Stomach (tissue), 8 donors: ENCODE measurements at regions not wholly inside any gene's neighbourhood (a gene's known extent, or its start where the extent isn't known, plus 50 kb on each side); places are given as distances from the start of the nearest gene placed in this dataset.

Experiments used
- DNase-seq, 2 donors: peaks; one replicate each; pipeline versions ENCODE4 v3.0.0 to v3.0.0-alpha.2; 2013 to 2019
- H3K27ac ChIP-seq, 5 donors: fragments of 200-600 bp in 4 of 5; sonication (generic) in 4 of 5; one replicate each; pipeline ENCODE4 v1.5.1; 2013 to 2019; ENCODE audit warnings: mild to moderate bottlenecking in 1 of 5, moderate library complexity in 1 of 5
- H3K27me3 ChIP-seq, 3 donors: fragments of 200-600 bp; sonication (generic); one replicate each; pipeline ENCODE4 v1.5.1; 2017 to 2019; ENCODE audit warnings: mixed run types in 1 of 3
- H3K36me3 ChIP-seq, 4 donors: fragments of 200-600 bp; sonication (generic); 1 replicate in 3 of 4; 2 replicates in 1 of 4; pipeline ENCODE4 v1.5.1; 2016 to 2019
- H3K4me1 ChIP-seq, 4 donors: fragments of 200-600 bp; sonication (generic); one replicate each; pipeline ENCODE4 v1.5.1; 2016 to 2019
- H3K4me3 ChIP-seq, 4 donors: fragments of 200-600 bp; sonication (generic) in 3 of 4; one replicate each; pipeline ENCODE4 v1.5.1; 2016 to 2019; ENCODE audit warnings: mild to moderate bottlenecking in 1 of 4
- H3K9me3 ChIP-seq, 4 donors: fragments of 200-600 bp; sonication (generic); one replicate each; pipeline ENCODE4 v1.5.1; 2016 to 2019
- EP300 ChIP-seq: sonication (generic); formaldehyde crosslinking; IDR thresholded peaks from one replicate; pipeline ENCODE4 v1.6.1; 2017; ENCODE audit warnings: antibody characterized with exemption
- POLR2A ChIP-seq, 4 donors: fragments of 450-650 bp; IDR thresholded peaks; one replicate each; pipeline ENCODE4 v1.6.1; 2016; ENCODE audit warnings: antibody characterized with exemption in 4 of 4, control low read depth in 2 of 4, mild to moderate bottlenecking in 1 of 4, moderate library complexity in 1 of 4
- POLR2AphosphoS5 ChIP-seq, 3 donors: sonication (generic); formaldehyde crosslinking; IDR thresholded peaks; one replicate each; pipeline ENCODE4 v1.6.1; 2016; ENCODE audit warnings: antibody characterized with exemption in 3 of 3
- WGBS, 5 donors: extraction: QIAGEN DNeasy Blood & Tissue Kit in 3 of 5; methylation state at CpG; one replicate each; pipeline versions ENCODE4 v1.1.5 to v1.1.7; 2013 to 2018; 5-methylcytosine and 5-hydroxymethylcytosine counted together
- intact Hi-C: fragments of 100-400 bp; cut with DNase I; formaldehyde crosslinking; loops from one replicate; pipeline ENCODE4 v1.15.1; 2023; ENCODE audit warnings: low total_unique reads
- TF ChIP-seq, protein P1 (sequence below), 7 experiments: fragments of 450-650 bp in 4 of 7; fragments of 200-600 bp in 3 of 7; sonication (generic) in 3 of 7; IDR thresholded peaks; one replicate each; pipeline ENCODE4 v1.5.1; 2016 to 2019; ENCODE audit warnings: antibody characterized with exemption in 7 of 7, control low read depth in 2 of 7, mild to moderate bottlenecking in 1 of 7
- donor health status: healthy with polysubstance abuse.
- donor health status: Bipolar disorder and iron deficiency.
- donor health status: healthy.

DNA sequence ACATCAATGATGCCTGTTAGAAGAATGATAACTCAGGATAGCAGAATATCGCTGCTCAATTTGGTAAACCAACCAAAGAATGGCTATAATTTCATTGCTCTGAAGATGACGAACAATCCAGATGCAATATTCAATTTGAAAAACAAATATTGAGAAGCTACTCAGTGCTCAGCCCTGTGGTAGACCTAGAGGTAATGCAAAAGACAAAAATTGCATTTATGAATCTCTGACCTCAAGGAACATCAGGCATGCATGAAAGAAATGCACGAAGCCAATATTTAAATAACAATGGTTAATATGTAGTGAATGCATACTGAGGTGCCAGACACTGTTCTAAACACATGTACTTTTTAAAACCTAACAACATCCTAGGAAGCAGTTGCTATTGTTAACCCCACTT is 298.6 kb upstream of the TMTC1 start:
- TF ChIP-seq, protein P1, sequence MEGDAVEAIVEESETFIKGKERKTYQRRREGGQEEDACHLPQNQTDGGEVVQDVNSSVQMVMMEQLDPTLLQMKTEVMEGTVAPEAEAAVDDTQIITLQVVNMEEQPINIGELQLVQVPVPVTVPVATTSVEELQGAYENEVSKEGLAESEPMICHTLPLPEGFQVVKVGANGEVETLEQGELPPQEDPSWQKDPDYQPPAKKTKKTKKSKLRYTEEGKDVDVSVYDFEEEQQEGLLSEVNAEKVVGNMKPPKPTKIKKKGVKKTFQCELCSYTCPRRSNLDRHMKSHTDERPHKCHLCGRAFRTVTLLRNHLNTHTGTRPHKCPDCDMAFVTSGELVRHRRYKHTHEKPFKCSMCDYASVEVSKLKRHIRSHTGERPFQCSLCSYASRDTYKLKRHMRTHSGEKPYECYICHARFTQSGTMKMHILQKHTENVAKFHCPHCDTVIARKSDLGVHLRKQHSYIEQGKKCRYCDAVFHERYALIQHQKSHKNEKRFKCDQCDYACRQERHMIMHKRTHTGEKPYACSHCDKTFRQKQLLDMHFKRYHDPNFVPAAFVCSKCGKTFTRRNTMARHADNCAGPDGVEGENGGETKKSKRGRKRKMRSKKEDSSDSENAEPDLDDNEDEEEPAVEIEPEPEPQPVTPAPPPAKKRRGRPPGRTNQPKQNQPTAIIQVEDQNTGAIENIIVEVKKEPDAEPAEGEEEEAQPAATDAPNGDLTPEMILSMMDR (IDR thresholded peaks at IDR 0.05) = no peak
- no peak for TF ChIP-seq EP300
- no peak for TF ChIP-seq POLR2A (IDR thresholded peaks at IDR 0.05)
- TF ChIP-seq POLR2AphosphoS5 (IDR thresholded peaks at IDR 0.05) = no peak
- Histone ChIP-seq H3K4me3 (no peak overlapping the region), H3K9me3 (no peaks in the 10 kb centered on the region), H3K27ac (no peak overlapping the region), H3K36me3 (no peaks in the 10 kb centered on the region), H3K4me1 (no peaks in the 10 kb centered on the region), H3K27me3 (no peaks in the 10 kb centered on the region)
- intact Hi-C loops = no loop called here
- no peak for DNase-seq
- WGBS, 5 donors = 47 to 61% (median 56%) methylated on average over 3 of the region's 3 CpGs

DNA sequence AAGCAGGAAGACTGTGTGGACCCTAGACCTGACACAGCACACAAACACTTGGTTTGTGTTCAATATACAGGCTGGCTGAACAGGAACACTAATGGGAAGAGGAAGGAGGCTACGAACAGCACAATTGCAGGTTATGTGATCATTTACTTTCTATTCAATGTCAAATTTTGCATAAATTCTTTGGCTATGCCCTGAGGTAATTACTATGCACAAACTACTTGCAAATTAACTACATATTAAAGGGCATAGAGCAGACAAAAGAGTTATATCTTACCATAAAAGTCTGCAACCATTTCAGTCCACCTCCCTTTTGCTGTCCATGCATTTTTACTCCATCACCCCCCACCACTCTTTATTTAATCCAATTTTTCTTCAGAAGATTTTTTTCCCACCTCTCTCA is 291.2 kb upstream of the TMTC1 start:
- 78 to 100% (median 83%) methylated on average over 1 of the region's 1 CpG for WGBS, 5 donors
- Histone ChIP-seq H3K4me3 (no peak overlapping the region), H3K9me3 (no peaks in the 10 kb centered on the region), H3K27ac (no peak overlapping the region), H3K4me1 (no peaks in the 10 kb centered on the region), H3K36me3 (no peaks in the 10 kb centered on the region), H3K27me3 (no peaks in the 10 kb centered on the region)
- no peak for DNase-seq
- intact Hi-C loops = no loop called here
- TF ChIP-seq POLR2AphosphoS5 (IDR thresholded peaks at IDR 0.05) = no peak
- TF ChIP-seq POLR2A (IDR thresholded peaks at IDR 0.05) = no peak
- no peak for TF ChIP-seq EP300
- TF ChIP-seq, protein P1 (IDR thresholded peaks at IDR 0.05) = no peak

DNA sequence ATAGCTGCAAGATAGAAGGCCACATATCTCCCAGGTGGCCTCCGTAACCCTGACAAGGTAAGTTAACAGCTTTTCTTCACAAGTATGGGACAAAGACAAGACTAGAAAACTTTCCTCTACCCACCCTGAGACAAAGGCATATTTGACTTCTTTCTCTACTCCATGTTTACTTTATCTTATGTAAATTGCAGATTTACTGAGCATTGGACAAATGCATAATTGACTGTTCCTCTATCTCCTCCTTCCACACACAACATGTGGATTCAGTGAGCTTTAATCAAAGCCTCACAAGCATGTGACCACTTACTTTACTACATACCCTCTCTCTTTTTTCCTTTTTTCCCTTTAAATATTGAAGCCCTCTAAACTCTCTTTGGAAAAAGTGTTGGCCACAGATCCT is 289.1 kb upstream of the TMTC1 start:
- DNase-seq = no peak
- TF ChIP-seq EP300 = no peak
- TF ChIP-seq POLR2A (IDR thresholded peaks at IDR 0.05) = no peak
- Histone ChIP-seq H3K4me3 (no peak overlapping the region), H3K9me3 (peaks cover 0 to 3% (median 0%) of the 10 kb centered on the region in 4 donors), H3K27me3 (no peaks in the 10 kb centered on the region), H3K27ac (no peak overlapping the region), H3K4me1 (no peaks in the 10 kb centered on the region), H3K36me3 (no peaks in the 10 kb centered on the region)
- WGBS, 5 donors = 73 to 90% (median 86%) methylated on average over 1 of the region's 1 CpG
- intact Hi-C loops = no loop called here

DNA sequence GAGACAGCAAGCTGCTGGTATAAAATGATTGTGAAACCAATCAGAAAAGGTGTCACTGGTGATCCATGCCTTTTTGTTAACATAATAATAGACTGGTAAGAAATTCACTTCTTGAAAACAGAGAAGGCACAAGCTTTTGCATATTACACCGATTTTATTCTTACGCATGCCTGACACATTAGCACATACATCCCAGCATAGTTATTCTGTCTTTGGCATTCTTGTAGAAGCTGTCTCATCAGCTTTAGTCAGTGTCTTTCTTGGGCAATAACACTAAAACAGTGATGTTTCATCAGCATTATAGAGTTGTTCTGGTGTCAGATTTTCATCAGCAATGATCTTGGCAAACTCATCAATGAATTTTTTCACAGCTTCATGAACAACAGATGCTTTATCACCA is 283.4 kb upstream of the TMTC1 start:
- 94 to 100% (median 96%) methylated on average over 2 of the region's 2 CpGs for WGBS, 5 donors
- peaks cover 0 to 5% (median 0%) of the 10 kb centered on the region in 4 donors for H3K9me3 ChIP-seq
- H3K4me3 ChIP-seq = no peak overlapping the region
- H3K27me3 ChIP-seq = no peaks in the 10 kb centered on the region
- no peaks in the 10 kb centered on the region for H3K4me1 ChIP-seq
- intact Hi-C loops = no loop called here
- no peak for DNase-seq
- no peak overlapping the region for H3K27ac ChIP-seq
- no peaks in the 10 kb centered on the region for H3K36me3 ChIP-seq
- TF ChIP-seq, protein P1 (IDR thresholded peaks at IDR 0.05) = no peak
- TF ChIP-seq POLR2AphosphoS5 (IDR thresholded peaks at IDR 0.05) (no peak), POLR2A (IDR thresholded peaks at IDR 0.05) (no peak), EP300 (no peak)

DNA sequence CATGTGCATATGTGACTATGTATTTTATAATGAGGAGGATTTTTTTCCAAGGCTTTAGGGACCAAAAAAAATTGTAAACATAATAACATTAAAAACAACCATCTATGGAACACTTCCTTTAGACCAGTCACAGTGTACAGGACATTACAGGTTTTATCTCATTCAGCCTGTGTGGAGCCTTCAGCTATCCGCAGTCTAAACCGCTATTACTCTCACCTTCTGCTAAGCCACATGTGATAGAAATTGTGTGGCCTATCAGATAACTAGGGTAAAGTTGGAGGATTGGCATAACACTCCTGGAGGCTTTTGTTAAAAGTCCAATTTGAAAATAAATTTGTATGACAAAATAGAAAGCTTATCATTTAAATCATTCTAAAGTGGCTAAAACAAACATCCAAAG is 281.2 kb upstream of the TMTC1 start:
- Histone ChIP-seq H3K27ac (no peak overlapping the region), H3K4me3 (no peak overlapping the region), H3K27me3 (no peaks in the 10 kb centered on the region), H3K9me3 (peaks cover 0 to 5% (median 0%) of the 10 kb centered on the region in 4 donors), H3K36me3 (no peaks in the 10 kb centered on the region), H3K4me1 (no peaks in the 10 kb centered on the region)
- WGBS, 5 donors = 52 to 89% (median 64%) methylated on average over 2 of the region's 2 CpGs
- intact Hi-C loops = no loop called here
- TF ChIP-seq POLR2A (IDR thresholded peaks at IDR 0.05) = no peak
- TF ChIP-seq, protein P1 (IDR thresholded peaks at IDR 0.05) = no peak
- TF ChIP-seq EP300 = no peak
- TF ChIP-seq POLR2AphosphoS5 (IDR thresholded peaks at IDR 0.05) = no peak
- no peak for DNase-seq
